ENCODE measurements at regions not wholly inside any gene's neighbourhood (a gene's known extent, or its start where the extent isn't known, plus 50 kb on each side); places are given as distances from the start of the nearest gene placed in this dataset.

DNA sequence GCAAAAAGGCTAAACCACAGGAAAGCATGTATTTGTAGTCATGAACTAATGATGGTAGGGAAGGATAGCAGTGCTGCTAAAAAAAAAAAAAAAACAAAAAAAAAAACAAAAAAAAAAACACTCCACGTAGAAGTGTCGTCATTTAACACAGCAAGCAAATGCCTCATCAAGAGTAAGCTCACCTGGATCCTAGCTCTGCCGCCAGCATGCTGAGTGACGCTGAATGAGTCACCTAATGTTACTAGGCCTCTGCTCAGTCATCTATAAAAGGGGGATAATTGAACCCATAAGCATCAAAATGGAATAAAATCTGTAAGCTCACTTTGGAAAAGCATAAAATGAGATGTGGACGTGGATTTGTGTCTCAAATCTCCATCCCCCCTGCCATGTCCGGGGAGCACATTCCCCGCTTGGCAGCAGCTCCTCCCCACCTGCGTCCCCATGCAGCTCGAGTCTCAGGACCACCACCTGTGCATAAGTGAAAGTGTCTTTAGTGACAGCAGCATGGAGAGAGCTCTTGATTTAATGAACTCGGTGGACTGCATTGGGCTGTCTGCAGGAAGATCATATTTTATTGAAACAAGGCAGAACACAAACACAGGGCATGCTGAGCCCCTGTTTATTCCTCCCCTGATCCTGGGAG lies 427.5 kb downstream of the LRATD1 start:
- no peaks in the 10 kb centered on the region for H3K27me3 ChIP-seq (ENCODE audit: control insufficient read depth, insufficient read depth, low read length)
- peak; percentile 56 for DNase-seq (ENCODE audit: low read depth)
- TF ChIP-seq, protein P1, sequence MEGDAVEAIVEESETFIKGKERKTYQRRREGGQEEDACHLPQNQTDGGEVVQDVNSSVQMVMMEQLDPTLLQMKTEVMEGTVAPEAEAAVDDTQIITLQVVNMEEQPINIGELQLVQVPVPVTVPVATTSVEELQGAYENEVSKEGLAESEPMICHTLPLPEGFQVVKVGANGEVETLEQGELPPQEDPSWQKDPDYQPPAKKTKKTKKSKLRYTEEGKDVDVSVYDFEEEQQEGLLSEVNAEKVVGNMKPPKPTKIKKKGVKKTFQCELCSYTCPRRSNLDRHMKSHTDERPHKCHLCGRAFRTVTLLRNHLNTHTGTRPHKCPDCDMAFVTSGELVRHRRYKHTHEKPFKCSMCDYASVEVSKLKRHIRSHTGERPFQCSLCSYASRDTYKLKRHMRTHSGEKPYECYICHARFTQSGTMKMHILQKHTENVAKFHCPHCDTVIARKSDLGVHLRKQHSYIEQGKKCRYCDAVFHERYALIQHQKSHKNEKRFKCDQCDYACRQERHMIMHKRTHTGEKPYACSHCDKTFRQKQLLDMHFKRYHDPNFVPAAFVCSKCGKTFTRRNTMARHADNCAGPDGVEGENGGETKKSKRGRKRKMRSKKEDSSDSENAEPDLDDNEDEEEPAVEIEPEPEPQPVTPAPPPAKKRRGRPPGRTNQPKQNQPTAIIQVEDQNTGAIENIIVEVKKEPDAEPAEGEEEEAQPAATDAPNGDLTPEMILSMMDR (IDR thresholded peaks at IDR 0.05; ENCODE audit: insufficient read depth, low read length, poor library complexity, severe bottlenecking), result no peak
- no peaks in the 10 kb centered on the region for H3K36me3 ChIP-seq (ENCODE audit: control insufficient read depth, insufficient read depth, low read length)
- no peak overlapping the region for H3K4me3 ChIP-seq (ENCODE audit: low read depth, low read length)

DNA sequence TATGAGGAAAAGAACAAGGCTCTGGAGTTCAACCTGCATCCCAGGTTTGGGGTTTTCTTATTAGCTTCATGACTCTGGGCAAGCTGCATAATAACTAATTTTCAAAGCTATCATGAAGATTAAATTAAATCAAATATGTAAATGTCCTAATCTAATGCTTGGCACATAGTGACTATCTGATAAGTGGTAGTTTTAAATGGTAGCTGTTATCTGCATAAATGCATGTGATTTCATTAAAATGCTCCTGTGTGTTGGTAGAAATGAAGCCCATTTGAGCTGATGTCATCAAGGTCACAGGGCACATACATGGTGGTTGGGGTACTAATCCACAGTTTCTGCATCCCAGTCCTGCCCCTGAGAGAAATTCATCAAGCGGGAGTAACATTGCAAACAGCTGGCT lies 428.8 kb downstream of the LRATD1 start:
- H3K27me3 ChIP-seq (ENCODE audit: control insufficient read depth, insufficient read depth, low read length), result no peaks in the 10 kb centered on the region
- TF ChIP-seq, protein P1 (IDR thresholded peaks at IDR 0.05; ENCODE audit: insufficient read depth, low read length, poor library complexity, severe bottlenecking), result no peak
- no peak overlapping the region for H3K4me3 ChIP-seq (ENCODE audit: low read depth, low read length)
- H3K36me3 ChIP-seq (ENCODE audit: control insufficient read depth, insufficient read depth, low read length), result no peaks in the 10 kb centered on the region
- no peak for DNase-seq (ENCODE audit: low read depth)

DNA sequence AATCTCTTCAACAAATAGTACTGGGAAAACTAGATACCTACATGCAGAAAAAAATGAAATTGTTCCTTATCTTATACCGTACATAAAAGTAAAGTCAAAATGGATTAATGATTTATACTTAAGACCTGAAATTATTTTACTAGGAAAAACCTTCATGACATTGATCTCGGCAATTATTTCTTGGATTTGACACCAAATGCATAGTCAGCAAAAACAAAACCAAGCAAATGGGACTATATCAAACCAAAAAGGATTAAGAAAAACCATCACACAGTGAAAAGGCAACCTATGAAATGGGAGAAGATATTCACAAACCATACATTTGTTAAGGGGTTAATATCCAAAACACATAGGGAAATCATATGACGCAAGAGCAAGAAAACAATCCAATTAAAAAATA lies 433.6 kb downstream of the LRATD1 start:
- H3K36me3 ChIP-seq (ENCODE audit: control insufficient read depth, insufficient read depth, low read length), result no peaks in the 10 kb centered on the region
- H3K4me3 ChIP-seq (ENCODE audit: low read depth, low read length), result no peak overlapping the region
- DNase-seq (ENCODE audit: low read depth), result no peak
- no peaks in the 10 kb centered on the region for H3K27me3 ChIP-seq (ENCODE audit: control insufficient read depth, insufficient read depth, low read length)
- TF ChIP-seq, protein P1 (IDR thresholded peaks at IDR 0.05; ENCODE audit: insufficient read depth, low read length, poor library complexity, severe bottlenecking), result no peak

DNA sequence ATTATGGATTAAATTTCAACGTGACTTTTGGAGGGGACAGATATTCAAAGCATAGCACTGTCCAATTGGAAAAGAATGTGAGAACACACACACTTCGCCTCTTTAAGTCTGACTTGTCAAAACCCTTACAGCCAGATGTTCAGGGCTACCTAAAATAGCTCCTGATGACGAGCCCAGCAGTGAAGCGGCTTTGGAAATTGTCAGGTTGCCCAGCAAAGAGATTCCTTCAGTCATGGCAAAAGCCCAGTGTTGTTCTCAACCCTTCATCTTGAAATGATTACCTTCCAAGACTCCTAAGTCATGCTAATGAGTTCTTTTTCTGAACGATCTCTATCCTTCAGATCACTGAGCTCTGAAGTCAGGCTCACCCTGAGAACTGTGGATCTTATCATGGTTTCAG lies 436.6 kb downstream of the LRATD1 start:
- no peaks in the 10 kb centered on the region for H3K27me3 ChIP-seq (ENCODE audit: control insufficient read depth, insufficient read depth, low read length)
- no peak overlapping the region for H3K4me3 ChIP-seq (ENCODE audit: low read depth, low read length)
- DNase-seq (ENCODE audit: low read depth), result no peak
- no peaks in the 10 kb centered on the region for H3K36me3 ChIP-seq (ENCODE audit: control insufficient read depth, insufficient read depth, low read length)
- TF ChIP-seq, protein P1 (IDR thresholded peaks at IDR 0.05; ENCODE audit: insufficient read depth, low read length, poor library complexity, severe bottlenecking), result no peak

DNA sequence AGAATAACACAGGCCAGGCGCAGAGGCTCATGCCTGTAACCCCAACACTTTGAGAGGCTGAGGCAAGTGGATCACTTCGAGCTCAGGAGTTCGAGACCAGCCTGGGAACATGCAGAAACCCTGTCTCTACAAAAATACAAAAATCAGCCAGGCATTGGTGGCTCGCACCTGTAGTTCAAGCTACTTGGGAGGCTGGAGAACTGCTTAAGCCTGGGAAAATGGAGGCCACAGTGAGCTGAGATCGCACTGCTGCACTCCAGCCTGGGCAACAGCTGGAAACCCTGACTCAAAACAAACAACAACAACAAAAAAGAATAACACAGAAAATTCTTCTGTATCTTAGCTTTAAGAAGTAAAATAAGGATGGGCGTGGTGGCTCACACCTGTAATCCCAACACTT lies 440.3 kb downstream of the LRATD1 start:
- H3K4me3 ChIP-seq (ENCODE audit: low read depth, low read length), result no peak overlapping the region
- no peaks in the 10 kb centered on the region for H3K27me3 ChIP-seq (ENCODE audit: control insufficient read depth, insufficient read depth, low read length)
- DNase-seq (ENCODE audit: low read depth), result no peak
- H3K36me3 ChIP-seq (ENCODE audit: control insufficient read depth, insufficient read depth, low read length), result no peaks in the 10 kb centered on the region
- TF ChIP-seq, protein P1 (IDR thresholded peaks at IDR 0.05; ENCODE audit: insufficient read depth, low read length, poor library complexity, severe bottlenecking), result no peak

DNA sequence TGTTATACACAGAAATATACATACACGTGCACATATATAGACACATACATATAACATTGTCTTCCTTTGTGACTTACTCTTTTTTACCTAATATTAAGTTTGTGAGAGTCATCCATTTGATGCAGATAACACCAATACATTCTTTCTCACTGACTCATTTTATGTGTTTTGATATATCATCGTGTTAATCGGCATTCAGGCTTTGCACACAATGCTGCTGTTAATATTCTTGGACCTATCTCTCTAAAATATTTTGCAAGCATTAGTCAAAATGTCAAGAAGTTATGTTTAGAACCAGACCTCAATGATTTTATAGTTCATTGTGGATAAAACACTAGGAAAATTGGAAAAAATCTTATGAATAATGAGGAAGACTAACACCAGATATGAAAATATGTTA lies 441.1 kb downstream of the LRATD1 start:
- H3K36me3 ChIP-seq (ENCODE audit: control insufficient read depth, insufficient read depth, low read length), result no peaks in the 10 kb centered on the region

More for the DNA sequence above, 441.1 kb downstream of the LRATD1 start:
- H3K4me3 ChIP-seq (ENCODE audit: low read depth, low read length), result no peak overlapping the region
- DNase-seq (ENCODE audit: low read depth), result no peak
- TF ChIP-seq, protein P1 (IDR thresholded peaks at IDR 0.05; ENCODE audit: insufficient read depth, low read length, poor library complexity, severe bottlenecking), result no peak
- no peaks in the 10 kb centered on the region for H3K27me3 ChIP-seq (ENCODE audit: control insufficient read depth, insufficient read depth, low read length)

All from kidney epithelial cell (primary cell).